Lower leg skin (tissue), 4 donors: ENCODE measurements at regions not wholly inside any gene's neighbourhood (a gene's known extent, or its start where the extent isn't known, plus 50 kb on each side); places are given as distances from the start of the nearest gene placed in this dataset.
"Not testable (repeated sequence)": the region's sequence is repeated elsewhere in the genome, so short reads cannot be mapped to it uniquely, and the experiment has no call there.

Source experiments
- DNase-seq, 2 donors: peaks; one replicate each; pipeline ENCODE4 v3.0.0-alpha.2; 2019; ENCODE audit warnings: low spot score in 2 of 2
- H3K4me3 ChIP-seq: fragments of 200-600 bp; sonication (generic); 2 replicates; pipeline ENCODE4 v1.5.1; 2017; ENCODE audit warnings: mild to moderate bottlenecking, low read depth; ENCODE audit not compliant: poor library complexity, severe bottlenecking
- CTCF ChIP-seq, 3 donors: fragments of 450-650 bp; IDR thresholded peaks; one replicate each; pipeline ENCODE4 v1.5.1; 2016; ENCODE audit warnings: antibody characterized with exemption in 3 of 3, mild to moderate bottlenecking in 3 of 3, moderate library complexity in 2 of 3
- POLR2A ChIP-seq, 2 donors: fragments of 450-650 bp; IDR thresholded peaks; one replicate each; pipeline ENCODE4 v1.6.1; 2016 to 2017; ENCODE audit warnings: antibody characterized with exemption in 2 of 2, mild to moderate bottlenecking in 1 of 2, moderate library complexity in 1 of 2
- WGBS, 2 donors: methylation state at CpG; one replicate each; pipeline ENCODE4 v1.1.5; 2018; 5-methylcytosine and 5-hydroxymethylcytosine counted together
- intact Hi-C: fragments of 100-400 bp; cut with DNase I; formaldehyde crosslinking; loops from one replicate; pipeline ENCODE4 v1.15.0; 2023; ENCODE audit warnings: low total_unique reads

DNA sequence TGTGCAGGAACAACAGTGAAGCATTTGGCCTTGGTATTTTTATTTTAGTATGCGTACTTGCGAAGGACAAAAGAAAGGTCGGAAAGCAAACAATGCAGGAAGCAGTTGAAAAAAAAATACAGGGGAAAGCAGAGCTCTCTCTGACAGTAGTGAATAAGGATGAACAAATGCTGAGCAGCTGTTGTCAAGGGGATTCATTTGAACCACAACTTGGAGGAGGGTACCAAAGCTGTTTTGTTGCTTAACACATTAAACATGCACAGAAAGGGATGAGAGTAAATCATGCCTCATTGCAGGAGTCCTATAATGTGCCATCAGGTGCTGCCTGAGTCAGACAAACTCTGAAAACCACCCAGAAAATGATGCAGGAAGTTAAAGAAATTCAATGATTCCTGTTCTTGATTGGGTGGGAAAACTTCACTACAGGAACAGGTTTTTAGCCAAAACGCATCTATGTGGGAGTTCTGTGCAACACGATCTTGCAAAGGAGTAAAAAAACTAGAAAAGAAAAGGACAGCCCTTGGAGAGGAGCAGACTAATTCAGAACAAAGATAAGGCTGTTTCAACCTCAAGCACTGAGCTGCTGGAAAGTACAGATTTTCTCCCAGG is 2113.5 kb downstream of the LRRC4C start:
- WGBS, 2 donors = 25 to 32% methylated on average over 5 of the region's 5 CpGs
- TF ChIP-seq POLR2A (IDR thresholded peaks at IDR 0.05) = no peak
- TF ChIP-seq CTCF (IDR thresholded peaks at IDR 0.05) = no peak
- DNase-seq = no peak
- no peak overlapping the region for H3K4me3 ChIP-seq
- intact Hi-C loops = no loop called here

DNA sequence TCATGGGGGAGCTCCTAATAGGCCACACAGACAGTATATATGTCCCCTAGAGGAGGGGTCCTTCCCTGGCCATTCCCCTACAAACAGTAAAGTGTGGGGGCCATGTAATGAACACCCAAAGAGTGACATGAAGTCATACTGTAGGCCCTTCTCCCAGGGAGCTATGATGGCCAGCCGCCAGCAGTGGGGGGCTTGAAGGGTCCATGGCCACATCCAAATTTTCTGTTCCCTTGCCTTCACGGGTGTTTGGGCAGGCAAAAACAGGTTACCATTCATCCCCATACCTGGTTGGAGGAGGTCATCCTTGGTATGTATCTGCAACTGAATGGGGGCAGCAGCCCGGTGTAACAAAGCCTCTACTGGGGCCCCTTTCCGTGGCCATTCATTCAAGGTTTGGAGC is 2118.0 kb downstream of the LRRC4C start:
- intact Hi-C loops = no loop called here
- TF ChIP-seq POLR2A (IDR thresholded peaks at IDR 0.05) = no peak
- no peak for TF ChIP-seq CTCF (IDR thresholded peaks at IDR 0.05)
- no peak for DNase-seq
- 90 to 95% methylated on average over 4 of the region's 4 CpGs for WGBS, 2 donors
- H3K4me3 ChIP-seq = no peak overlapping the region

- intact Hi-C loops, H3K4me3 ChIP-seq, DNase-seq: not testable (repeated sequence)
- 80 to 93% methylated on average over 10 to 20 of the region's 21 CpGs for WGBS, 2 donors
These were observed 2126.4 kb downstream of the LRRC4C start for GRCh38 chr11:39333006-39333405.

DNA sequence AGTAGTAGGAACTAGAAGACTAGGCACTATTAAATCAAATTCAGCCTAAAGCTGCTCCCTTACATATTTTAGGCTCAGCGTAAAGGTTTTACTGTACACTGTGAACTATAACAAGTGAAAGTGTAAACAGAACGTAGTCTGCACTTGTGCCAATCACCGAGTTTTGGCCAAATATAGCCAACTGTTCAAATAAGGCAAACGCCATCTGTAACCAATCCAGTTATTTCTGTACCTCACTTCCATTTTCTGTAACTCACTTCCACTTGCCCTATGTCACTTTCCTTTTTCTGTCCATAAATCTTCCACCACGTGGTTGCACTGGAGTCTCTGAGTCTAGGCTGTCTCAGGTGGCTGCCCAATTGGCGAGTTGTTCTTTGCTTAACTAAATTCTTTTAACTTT is 2132.2 kb downstream of the LRRC4C start:
- intact Hi-C loops = no loop called here
- no peak overlapping the region for H3K4me3 ChIP-seq
- no peak for TF ChIP-seq CTCF (IDR thresholded peaks at IDR 0.05)
- no peak for TF ChIP-seq POLR2A (IDR thresholded peaks at IDR 0.05)
- no peak for DNase-seq
- WGBS, 2 donors = 37 to 47% methylated on average over 6 of the region's 6 CpGs

GRCh38 chr11:39311888-39312287 is 2147.6 kb downstream of the LRRC4C start:
- H3K4me3 ChIP-seq, DNase-seq, intact Hi-C loops: not testable (repeated sequence)
- WGBS, 2 donors = 95 to 98% methylated on average over 8 to 16 of the region's 21 CpGs

- no peak for DNase-seq
- intact Hi-C loops = no loop called here
- no peak overlapping the region for H3K4me3 ChIP-seq
- 44 to 52% methylated on average over 1 of the region's 1 CpG for WGBS, 2 donors
- TF ChIP-seq POLR2A (IDR thresholded peaks at IDR 0.05) = no peak
- TF ChIP-seq CTCF (IDR thresholded peaks at IDR 0.05) = no peak
These were observed 2154.9 kb downstream of the LRRC4C start for GRCh38 chr11:39304586-39304985.

- TF ChIP-seq CTCF (IDR thresholded peaks at IDR 0.05) (no peak), POLR2A (IDR thresholded peaks at IDR 0.05) (no peak)
- no peak for DNase-seq
- no peak overlapping the region for H3K4me3 ChIP-seq
- WGBS, 2 donors = 79 to 82% methylated on average over 1 of the region's 1 CpG
- intact Hi-C loops = no loop called here
These were observed 2164.8 kb downstream of the LRRC4C start for GRCh38 chr11:39294648-39295047.
